GM19193 (cell line): ENCODE measurements at regions not wholly inside any gene's neighbourhood (a gene's known extent, or its start where the extent isn't known, plus 50 kb on each side); places are given as distances from the start of the nearest gene placed in this dataset.

ENCODE experiments used
- POLR2A ChIP-seq: IDR thresholded peaks from 4 replicates; pipeline ENCODE4 v1.6.1; 2011; ENCODE audit not compliant: insufficient read depth, insufficient read length; ENCODE audit errors: extremely low read depth

- no peak for TF ChIP-seq POLR2A
Measured at GRCh38 chr22:49614966-49615965, 212.4 kb downstream of the BRD1 start.

- no peak for TF ChIP-seq POLR2A
Measured at GRCh38 chr22:49613511-49614270, 214.0 kb downstream of the BRD1 start.

DNA sequence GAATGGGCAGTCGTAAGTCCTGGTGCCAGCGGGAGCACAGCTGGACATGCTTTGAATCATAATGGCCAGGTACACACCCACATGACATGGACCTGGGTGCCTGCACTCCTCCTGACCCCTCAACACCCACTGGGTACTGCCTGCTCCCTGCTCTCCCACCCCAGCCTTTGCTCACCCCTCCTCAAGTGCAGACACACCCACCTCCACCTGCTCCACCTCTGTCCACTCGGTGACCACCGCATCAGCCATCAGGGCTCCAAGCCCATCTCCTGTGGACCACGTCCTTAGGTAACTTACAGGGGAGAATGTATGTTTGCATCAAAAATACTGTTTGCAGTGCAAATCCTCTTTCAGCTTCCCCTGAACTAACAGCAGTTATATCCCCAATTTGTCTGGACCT lies 214.6 kb downstream of the BRD1 start:
- no peak for TF ChIP-seq POLR2A

- TF ChIP-seq POLR2A: no peak
Measured at GRCh38 chr22:49609207-49609876, 218.3 kb downstream of the BRD1 start.

- no peak for TF ChIP-seq POLR2A
Measured at GRCh38 chr22:49608660-49609059, 219.0 kb downstream of the BRD1 start.

DNA sequence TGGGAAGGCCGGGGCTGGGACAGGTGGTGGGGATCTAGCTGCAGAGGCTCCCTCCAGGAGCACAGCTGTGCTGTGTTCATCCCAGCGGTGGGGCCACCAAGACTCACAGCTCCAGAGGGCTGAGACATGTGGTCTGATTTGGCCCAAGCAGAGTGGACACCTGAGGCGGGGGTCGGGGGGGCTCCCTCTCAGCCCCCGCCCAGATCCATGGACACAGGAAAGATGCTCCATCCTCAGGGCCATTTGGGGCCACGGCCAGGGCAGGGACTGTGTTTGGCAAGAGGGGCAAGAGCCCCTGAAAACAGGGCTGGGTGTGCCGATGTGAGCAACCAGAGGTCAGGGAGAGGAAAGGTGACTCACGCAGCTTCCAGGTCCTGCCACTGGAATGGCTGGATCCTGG lies 219.4 kb downstream of the BRD1 start:
- no peak for TF ChIP-seq POLR2A

DNA sequence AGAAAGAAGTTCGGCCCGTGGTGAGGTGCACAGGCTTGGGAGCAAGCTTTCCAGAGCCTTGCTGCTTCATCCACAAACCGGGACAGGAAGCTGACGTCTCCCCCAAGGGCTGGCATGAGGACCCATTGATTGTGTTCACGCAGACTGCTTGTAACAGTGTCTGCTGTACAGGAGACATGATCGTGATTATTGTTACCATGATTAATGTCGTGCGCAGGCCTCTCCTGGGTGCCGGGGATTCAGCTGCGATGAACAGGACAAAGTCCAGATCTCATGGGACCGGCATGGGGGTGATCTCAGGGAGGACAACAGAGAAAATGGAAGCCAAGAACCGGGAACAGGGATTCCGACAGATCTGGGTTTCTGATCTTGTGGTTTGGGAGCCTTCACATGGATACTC lies 219.9 kb downstream of the BRD1 start:
- TF ChIP-seq POLR2A: no peak

DNA sequence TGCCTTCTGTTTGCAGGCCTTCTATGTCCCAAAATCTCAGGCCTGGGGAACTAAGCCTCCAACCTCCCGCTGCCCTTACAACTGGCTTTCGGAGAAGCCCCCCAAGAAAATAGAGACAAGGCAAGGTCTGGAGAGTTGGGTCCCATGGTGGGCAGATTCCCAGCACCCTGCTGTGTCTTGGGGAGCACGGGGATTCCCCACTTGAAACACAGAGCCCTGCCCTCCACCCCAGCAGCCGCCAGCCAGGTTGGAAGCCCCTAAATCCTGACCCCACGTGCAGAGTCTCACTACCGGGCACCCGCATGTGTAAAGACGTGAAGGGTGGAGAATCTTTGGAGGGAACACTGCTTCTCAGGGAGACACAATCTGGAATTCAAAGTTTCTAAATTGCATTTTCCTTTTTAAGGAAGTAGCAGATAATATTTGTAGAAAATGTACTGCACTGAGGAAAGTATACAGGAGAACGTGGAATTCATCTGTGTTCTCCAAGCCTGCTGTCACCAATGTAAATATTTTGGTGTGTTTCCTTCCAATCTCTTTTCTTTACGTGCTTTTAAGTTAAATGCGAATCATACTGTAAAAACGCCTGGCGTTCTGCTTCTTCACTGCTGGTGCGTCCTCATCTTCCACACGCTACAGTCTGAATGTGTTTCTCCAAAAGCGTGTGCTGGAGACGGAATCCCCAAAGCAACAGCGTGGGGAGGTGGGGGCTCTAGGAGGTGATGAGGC lies 220.9 kb downstream of the BRD1 start:
- TF ChIP-seq POLR2A: no peak

- TF ChIP-seq POLR2A: no peak
Measured at GRCh38 chr22:49604732-49605302, 222.9 kb downstream of the BRD1 start.

GRCh38 chr22:49603016-49603415 lies 224.7 kb downstream of the BRD1 start:
- no peak for TF ChIP-seq POLR2A

DNA sequence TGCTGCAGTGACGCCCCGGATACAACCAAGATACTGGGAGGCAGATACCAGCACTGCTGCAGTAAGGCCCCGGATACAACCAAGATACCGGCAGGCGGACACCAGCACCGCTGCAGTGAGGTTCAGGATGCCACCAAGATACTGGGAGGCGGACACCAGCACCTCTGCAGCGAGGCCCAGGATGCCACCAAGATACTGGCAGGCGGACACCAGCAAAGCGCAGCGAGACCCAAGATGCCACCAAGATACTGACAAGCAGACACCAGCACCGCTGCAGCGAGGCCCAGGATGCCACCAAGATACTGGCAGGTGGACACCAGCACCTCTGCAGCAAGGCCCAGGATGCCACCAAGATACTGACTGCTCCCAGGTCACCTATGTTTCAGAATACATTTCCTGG lies 225.2 kb downstream of the BRD1 start:
- TF ChIP-seq POLR2A: no peak

DNA sequence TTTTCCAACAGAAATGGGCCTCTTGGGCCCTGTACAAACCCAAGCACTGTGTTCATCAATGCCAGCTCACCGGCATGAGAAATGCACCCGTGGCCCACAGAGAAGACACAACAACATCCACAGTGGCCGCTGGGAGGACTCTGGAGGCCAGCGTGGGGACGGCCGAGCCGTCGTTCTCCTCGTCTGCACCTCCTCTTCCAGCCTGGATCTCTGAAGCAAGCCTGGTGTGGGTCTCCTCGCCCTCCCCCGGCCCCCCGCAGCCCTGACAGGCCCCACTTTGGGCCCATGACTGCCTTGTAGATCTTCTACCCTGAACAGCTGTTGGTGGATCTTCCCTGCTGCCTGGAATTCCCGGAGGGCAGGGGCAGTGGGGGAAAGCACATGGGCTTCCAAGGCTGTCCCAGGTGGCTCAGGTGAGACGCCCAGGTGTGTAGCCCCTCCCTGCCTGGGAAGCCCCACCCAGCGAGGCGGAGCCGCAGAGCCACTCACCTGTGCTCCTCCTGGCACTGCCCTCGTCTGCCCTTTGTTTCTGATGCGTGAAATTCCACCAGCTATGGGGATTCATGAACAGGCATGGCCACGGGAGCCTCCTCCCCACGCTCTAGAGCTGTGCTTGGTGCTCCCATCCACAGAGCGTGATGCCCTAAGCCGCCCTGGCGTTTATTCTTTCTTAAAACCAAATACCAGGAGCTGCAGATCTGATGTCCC lies 225.9 kb downstream of the BRD1 start:
- TF ChIP-seq POLR2A: no peak

GRCh38 chr22:49600891-49601431 lies 226.7 kb downstream of the BRD1 start:
- no peak for TF ChIP-seq POLR2A
